ENCODE measurements at regions not wholly inside any gene's neighbourhood (a gene's known extent, or its start where the extent isn't known, plus 50 kb on each side); places are given as distances from the start of the nearest gene placed in this dataset.

GRCh38 chr6:23448281-23448680 is 677.7 kb upstream of the NRSN1 start:
- no peak for TF ChIP-seq EZH2phosphoT487 (IDR thresholded peaks at IDR 0.05; ENCODE audit: low read depth)
- TF ChIP-seq CTCF (IDR thresholded peaks at IDR 0.05; ENCODE audit: low read depth, low read length) = no peak

GRCh38 chr6:23454080-23454976 is 671.7 kb upstream of the NRSN1 start:
- Histone ChIP-seq H3K9ac (ENCODE audit: low read length) (no peak overlapping the region), H3K36me3 (replicated peaks; ENCODE audit: low read depth, low read length) (no peaks in the 10 kb centered on the region), H2AFZ (ENCODE audit: low read depth, low read length) (no peak overlapping the region), H3K27ac (ENCODE audit: low read length) (no peak overlapping the region), H4K20me1 (ENCODE audit: insufficient read depth, low read length) (no peaks in the 10 kb centered on the region), H3K4me1 (ENCODE audit: low read length) (no peaks in the 10 kb centered on the region), H3K27me3 (ENCODE audit: low read depth, low read length) (no peaks in the 10 kb centered on the region), H3K9me3 (ENCODE audit: insufficient read depth, low read length) (no peaks in the 10 kb centered on the region), H3K79me2 (ENCODE audit: low read length) (no peaks in the 10 kb centered on the region), H3K4me2 (ENCODE audit: low read length) (no peak overlapping the region), H3K4me3 (ENCODE audit: low read length) (no peak overlapping the region)
- no peak for TF ChIP-seq EZH2phosphoT487 (IDR thresholded peaks at IDR 0.05; ENCODE audit: low read depth)
- TF ChIP-seq CTCF (IDR thresholded peaks at IDR 0.05; ENCODE audit: low read depth, low read length) = no peak

More at GRCh38 chr6:23448281-23448680, 677.7 kb upstream of the NRSN1 start:
- Histone ChIP-seq H3K27ac (ENCODE audit: low read length) (no peak overlapping the region), H3K4me1 (ENCODE audit: low read length) (0 out of 2 replicates have a peak, but pooled peaks cover 7% of the 10 kb centered on the region), H3K79me2 (ENCODE audit: low read length) (no peaks in the 10 kb centered on the region), H3K4me2 (ENCODE audit: low read length) (no peak overlapping the region), H3K36me3 (replicated peaks; ENCODE audit: low read depth, low read length) (no peaks in the 10 kb centered on the region), H3K9ac (ENCODE audit: low read length) (no peak overlapping the region), H3K9me3 (ENCODE audit: insufficient read depth, low read length) (no peaks in the 10 kb centered on the region), H4K20me1 (ENCODE audit: insufficient read depth, low read length) (no peaks in the 10 kb centered on the region), H3K4me3 (ENCODE audit: low read length) (no peak overlapping the region), H3K27me3 (ENCODE audit: low read depth, low read length) (no peaks in the 10 kb centered on the region), H2AFZ (ENCODE audit: low read depth, low read length) (no peak overlapping the region)

GRCh38 chr6:23455754-23456153 is 670.3 kb upstream of the NRSN1 start:
- no peak overlapping the region for H3K27ac ChIP-seq (ENCODE audit: low read length)
- H3K9ac ChIP-seq (ENCODE audit: low read length) = no peak overlapping the region
- H3K4me1 ChIP-seq (ENCODE audit: low read length) = no peaks in the 10 kb centered on the region
- no peaks in the 10 kb centered on the region for H4K20me1 ChIP-seq (ENCODE audit: insufficient read depth, low read length)
- H3K4me2 ChIP-seq (ENCODE audit: low read length) = no peak overlapping the region
- no peaks in the 10 kb centered on the region for H3K9me3 ChIP-seq (ENCODE audit: insufficient read depth, low read length)
- TF ChIP-seq EZH2phosphoT487 (IDR thresholded peaks at IDR 0.05; ENCODE audit: low read depth) (no peak), CTCF (IDR thresholded peaks at IDR 0.05; ENCODE audit: low read depth, low read length) (no peak)
- no peak overlapping the region for H2AFZ ChIP-seq (ENCODE audit: low read depth, low read length)
- no peaks in the 10 kb centered on the region for H3K27me3 ChIP-seq (ENCODE audit: low read depth, low read length)
- H3K4me3 ChIP-seq (ENCODE audit: low read length) = no peak overlapping the region
- H3K36me3 ChIP-seq (replicated peaks; ENCODE audit: low read depth, low read length) = no peaks in the 10 kb centered on the region
- H3K79me2 ChIP-seq (ENCODE audit: low read length) = no peaks in the 10 kb centered on the region

GRCh38 chr6:23456396-23456795 is 669.6 kb upstream of the NRSN1 start:
- H3K4me1 ChIP-seq (ENCODE audit: low read length) = no peaks in the 10 kb centered on the region
- H2AFZ ChIP-seq (ENCODE audit: low read depth, low read length) = no peak overlapping the region
- H4K20me1 ChIP-seq (ENCODE audit: insufficient read depth, low read length) = no peaks in the 10 kb centered on the region
- H3K36me3 ChIP-seq (replicated peaks; ENCODE audit: low read depth, low read length) = no peaks in the 10 kb centered on the region
- no peak overlapping the region for H3K4me3 ChIP-seq (ENCODE audit: low read length)
- H3K4me2 ChIP-seq (ENCODE audit: low read length) = no peak overlapping the region
- H3K79me2 ChIP-seq (ENCODE audit: low read length) = no peaks in the 10 kb centered on the region
- H3K27me3 ChIP-seq (ENCODE audit: low read depth, low read length) = no peaks in the 10 kb centered on the region
- no peak for TF ChIP-seq EZH2phosphoT487 (IDR thresholded peaks at IDR 0.05; ENCODE audit: low read depth)
- TF ChIP-seq CTCF (IDR thresholded peaks at IDR 0.05; ENCODE audit: low read depth, low read length) = no peak
- H3K9me3 ChIP-seq (ENCODE audit: insufficient read depth, low read length) = no peaks in the 10 kb centered on the region
- no peak overlapping the region for H3K27ac ChIP-seq (ENCODE audit: low read length)
- H3K9ac ChIP-seq (ENCODE audit: low read length) = no peak overlapping the region

Data from OCI-LY3 (cell line).